Daoy (cell line): ENCODE measurements at regions not wholly inside any gene's neighbourhood (a gene's known extent, or its start where the extent isn't known, plus 50 kb on each side); places are given as distances from the start of the nearest gene placed in this dataset.
"Not testable (repeated sequence)": the region's sequence is repeated elsewhere in the genome, so short reads cannot be mapped to it uniquely, and the experiment has no call there.

Experiments used
- DNase-seq: peaks from one replicate; pipeline ENCODE4 v3.0.0-alpha.2; 2015; ENCODE audit warnings: low read depth

GRCh38 chrX:46168254-46168653 is 377.0 kb downstream of the ZNF674 start:
- no peak for DNase-seq

- no peak for DNase-seq
Measured at GRCh38 chrX:46165866-46166265, 379.4 kb downstream of the ZNF674 start.

- peak; percentile 7 for DNase-seq
Measured at GRCh38 chrX:46165411-46165810, 379.8 kb downstream of the ZNF674 start.

- no peak for DNase-seq
Measured at GRCh38 chrX:46152756-46153155, 392.5 kb downstream of the ZNF674 start.

GRCh38 chrX:46151332-46151731 is 393.9 kb downstream of the ZNF674 start:
- not testable (repeated sequence) for DNase-seq

DNA sequence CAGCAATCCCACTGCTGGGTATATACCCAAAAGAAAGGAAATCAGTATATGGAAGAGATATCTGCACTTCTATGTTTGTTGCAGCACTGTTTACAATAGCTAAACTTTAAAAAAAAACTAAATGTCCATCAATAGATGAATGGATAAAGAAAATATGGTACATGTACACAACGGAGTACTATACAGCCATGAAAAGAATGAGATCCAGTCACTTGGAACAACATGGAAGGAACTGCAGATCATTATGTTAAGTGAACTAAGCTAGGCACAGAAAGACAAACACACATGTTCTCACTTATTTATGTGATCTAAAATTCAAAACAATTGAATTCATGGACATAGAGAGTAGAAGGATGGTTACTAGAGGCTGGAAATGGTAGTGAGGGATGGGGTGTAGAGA is 400.7 kb downstream of the ZNF674 start:
- no peak for DNase-seq

GRCh38 chrX:46140272-46140671 is 404.9 kb downstream of the ZNF674 start:
- DNase-seq, result no peak

DNA sequence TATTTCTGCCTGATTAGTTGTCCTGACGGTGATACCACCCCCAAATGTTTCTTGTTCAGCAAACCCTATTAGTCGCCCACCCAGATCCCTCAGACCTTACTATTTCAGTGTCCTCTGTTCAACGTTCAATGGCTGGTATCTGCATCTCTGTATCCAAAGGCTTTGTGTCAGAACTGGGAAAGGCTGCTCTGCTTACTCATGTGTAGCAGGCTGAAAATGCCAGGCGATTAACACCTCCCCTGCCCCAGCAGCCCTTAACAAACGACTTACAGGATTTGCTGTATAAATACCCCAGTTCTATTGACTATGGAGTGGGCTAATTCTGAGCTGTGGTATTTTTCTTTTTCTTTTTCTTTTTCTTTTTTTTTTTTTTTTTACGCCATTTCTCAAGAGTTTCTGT is 415.0 kb downstream of the ZNF674 start:
- no peak for DNase-seq

DNA sequence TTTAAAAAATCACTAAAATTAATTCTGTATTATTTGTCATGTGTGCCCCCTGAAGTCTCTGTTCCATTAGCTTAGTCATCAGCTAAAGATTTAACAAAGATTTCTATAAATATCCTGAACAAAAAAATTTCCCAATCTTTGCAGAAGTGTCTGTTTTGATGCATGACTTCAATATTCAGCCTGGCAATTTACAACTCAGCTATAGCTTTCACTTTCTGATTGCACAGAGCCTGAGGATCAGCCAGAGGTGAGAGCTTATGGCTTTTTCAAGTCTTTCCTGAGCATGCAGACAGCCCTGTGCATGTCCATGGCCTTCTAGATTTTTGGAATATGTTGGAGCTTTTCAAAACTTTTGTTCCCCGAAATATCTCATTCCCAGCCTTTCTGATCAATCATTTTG is 420.1 kb downstream of the ZNF674 start:
- no peak for DNase-seq

- DNase-seq, result no peak
Measured at GRCh38 chrX:46117234-46117633, 428.0 kb downstream of the ZNF674 start.

GRCh38 chrX:46087310-46087709 is 457.9 kb downstream of the ZNF674 start:
- not testable (repeated sequence) for DNase-seq

DNA sequence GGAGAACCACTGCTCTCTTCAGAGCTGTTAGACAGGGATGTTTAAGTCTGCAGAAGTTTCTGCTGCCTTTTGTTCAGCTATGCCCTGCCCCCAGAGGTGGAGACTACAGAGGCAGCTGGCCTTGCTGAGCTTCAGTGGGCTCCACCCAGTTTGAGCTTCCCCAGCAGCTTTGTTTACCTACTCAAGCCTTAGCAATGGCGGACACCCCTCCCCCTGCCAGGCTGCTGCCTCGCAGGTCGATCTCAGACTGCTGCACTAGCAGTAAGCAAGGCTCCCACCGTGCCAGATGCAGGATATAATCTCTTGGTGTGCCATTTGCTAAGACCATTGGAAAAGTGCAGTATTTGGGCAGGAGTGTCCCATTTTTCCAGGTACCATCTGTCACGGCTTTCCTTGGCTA is 465.1 kb downstream of the ZNF674 start:
- DNase-seq, result not testable (repeated sequence)

- no peak for DNase-seq
Measured at GRCh38 chrX:46072791-46073190, 472.4 kb downstream of the ZNF674 start.

GRCh38 chrX:46072372-46072771 is 472.8 kb downstream of the ZNF674 start:
- DNase-seq, result no peak

- DNase-seq, result no peak
Measured at GRCh38 chrX:46070421-46070820, 474.8 kb downstream of the ZNF674 start.

DNA sequence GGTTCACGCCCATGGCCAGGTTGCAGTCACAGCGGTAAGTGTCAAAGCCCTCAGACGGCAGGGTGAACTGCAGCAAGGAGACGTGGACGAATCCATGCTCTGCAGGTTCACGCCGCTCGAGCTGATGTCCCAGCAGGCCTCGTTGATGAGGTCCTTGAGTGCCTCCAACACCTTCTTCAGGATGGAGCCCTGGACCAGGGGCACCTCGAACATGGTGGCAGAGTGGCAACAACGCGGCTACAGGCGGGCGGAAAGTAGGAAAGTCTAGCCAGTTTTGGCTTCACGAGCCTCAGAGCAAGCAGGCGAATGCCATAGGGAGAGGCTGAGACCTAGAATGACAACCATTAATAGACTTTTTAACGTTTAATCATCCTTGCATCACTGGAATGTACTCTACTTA is 485.9 kb downstream of the ZNF674 start:
- DNase-seq, result no peak

- no peak for DNase-seq
Measured at GRCh38 chrX:46044486-46044885, 500.7 kb downstream of the ZNF674 start.

DNA sequence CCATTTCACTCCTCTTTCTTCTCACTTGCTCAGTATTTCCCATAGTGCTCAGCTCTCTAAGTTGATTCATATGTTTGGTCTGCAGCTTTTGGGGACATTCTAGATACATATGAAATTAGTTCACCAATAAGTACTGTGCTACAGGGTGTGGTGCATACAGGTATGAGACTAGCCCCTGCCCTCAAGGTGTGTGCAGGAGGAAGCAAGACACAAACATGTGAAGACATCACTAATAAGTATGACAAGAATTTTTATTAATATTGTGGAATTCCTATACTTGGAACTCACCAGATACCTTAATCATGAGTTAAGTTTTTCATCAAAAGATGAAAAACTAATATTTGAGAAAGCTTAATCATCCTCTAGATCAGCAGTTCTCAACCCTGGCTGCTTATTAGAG is 505.2 kb downstream of the ZNF674 start:
- no peak for DNase-seq

DNA sequence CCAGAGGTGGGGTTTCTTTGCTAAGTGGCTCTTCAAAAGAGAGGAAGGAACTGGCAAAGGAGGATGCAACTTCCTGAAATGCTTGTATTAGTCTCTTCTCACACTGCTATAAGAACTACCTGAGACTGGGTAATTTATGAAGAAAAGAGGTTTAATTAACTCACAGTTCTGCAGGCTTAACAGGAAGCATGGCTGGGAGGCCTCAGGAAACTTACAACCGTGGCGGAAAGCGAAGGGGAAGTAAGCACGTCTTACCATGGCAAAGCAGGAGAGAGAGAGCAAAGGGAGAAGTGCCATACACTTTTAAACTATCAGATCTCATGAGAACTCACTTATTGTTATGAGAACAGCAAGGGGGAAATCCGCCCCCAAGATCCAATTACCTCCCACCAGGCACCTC is 505.7 kb downstream of the ZNF674 start:
- DNase-seq, result no peak

GRCh38 chrX:46036508-46036907 is 508.7 kb downstream of the ZNF674 start:
- DNase-seq, result no peak

- DNase-seq, result no peak
Measured at GRCh38 chrX:46034868-46035267, 510.4 kb downstream of the ZNF674 start.

DNA sequence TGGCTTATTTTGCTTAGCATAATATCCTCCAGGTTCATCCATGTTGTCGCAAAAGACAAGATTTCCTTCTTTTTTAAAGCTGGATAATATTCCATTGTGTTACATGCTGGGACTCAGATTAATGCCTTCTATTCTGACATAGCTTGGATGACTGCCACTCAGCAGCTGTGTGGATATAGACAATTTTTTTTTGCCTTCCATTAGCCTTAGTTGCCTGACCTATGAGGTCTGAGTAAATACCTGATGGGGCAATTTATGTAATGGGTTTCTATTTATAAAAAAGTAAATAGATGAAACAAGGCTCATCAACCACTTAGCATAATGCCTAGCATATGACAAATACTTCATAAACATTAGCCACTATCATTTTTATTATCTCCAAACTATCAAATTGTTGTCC is 515.4 kb downstream of the ZNF674 start:
- DNase-seq, result no peak

- no peak for DNase-seq
Measured at GRCh38 chrX:46016296-46016695, 528.9 kb downstream of the ZNF674 start.

GRCh38 chrX:46015653-46016052 is 529.6 kb downstream of the ZNF674 start:
- no peak for DNase-seq
